Keratinocyte (primary cell): ENCODE measurements at regions not wholly inside any gene's neighbourhood (a gene's known extent, or its start where the extent isn't known, plus 50 kb on each side); places are given as distances from the start of the nearest gene placed in this dataset.

ENCODE experiments used
- DNase-seq: peaks from one replicate; pipeline ENCODE4 v3.0.0-alpha.2; 2011; ENCODE audit warnings: low read depth, missing footprints, low spot score
- FAIRE-seq: peaks from 2 replicates; lab custom pipeline; 2011; peaks lifted over from hg19 to GRCh38; lab: Jason Lieb, UNC
- H2AFZ ChIP-seq: 2 replicates; pipeline ENCODE4 v1.6.0; 2012; ENCODE audit warnings: low read length, control low read depth, inconsistent platforms; ENCODE audit not compliant: control insufficient read depth
- H3K27ac ChIP-seq: 2 replicates; pipeline ENCODE4 v1.5.1; 2011; ENCODE audit warnings: low read length; ENCODE audit not compliant: control insufficient read depth, insufficient read depth
- H3K27me3 ChIP-seq: 3 replicates; pipeline ENCODE4 v1.6.0; 2011; ENCODE audit warnings: low read length; ENCODE audit not compliant: control insufficient read depth, insufficient read depth; ENCODE audit errors: extremely low read depth
- H3K36me3 ChIP-seq, 2 experiments: 2 replicates in 1 of 2; 3 replicates in 1 of 2; pipeline ENCODE4 v1.5.1; 2011; ENCODE audit warnings: low read length in 2 of 2, mild to moderate bottlenecking in 1 of 2; ENCODE audit not compliant: control insufficient read depth in 2 of 2, insufficient read depth in 2 of 2; ENCODE audit errors: extremely low read depth in 1 of 2
- H3K4me1 ChIP-seq: 3 replicates; pipeline ENCODE4 v1.5.1; 2011; ENCODE audit warnings: low read length; ENCODE audit not compliant: control insufficient read depth, insufficient read depth; ENCODE audit errors: extremely low read depth
- H3K4me2 ChIP-seq: 3 replicates; pipeline ENCODE4 v1.6.0; 2011; ENCODE audit warnings: low read depth, low read length; ENCODE audit not compliant: control insufficient read depth, insufficient read depth; ENCODE audit errors: extremely low read depth
- H3K4me3 ChIP-seq, 3 experiments: fragments of 200-600 bp in 1 of 3; sonication (generic) in 1 of 3; 2 replicates in 2 of 3; 3 replicates in 1 of 3; pipeline ENCODE4 v1.5.1; 2011 to 2016; ENCODE audit warnings: low read length in 3 of 3, mild to moderate bottlenecking in 3 of 3, control low read depth in 2 of 3, inconsistent platforms in 1 of 3, low read depth in 1 of 3, mixed read lengths in 1 of 3, mixed run types in 1 of 3, moderate library complexity in 1 of 3; ENCODE audit not compliant: control insufficient read depth in 2 of 3, insufficient read depth in 2 of 3; ENCODE audit errors: extremely low read depth in 1 of 3
- H3K79me2 ChIP-seq: 2 replicates; pipeline ENCODE4 v1.6.0; 2012; ENCODE audit warnings: low read length; ENCODE audit not compliant: control insufficient read depth, insufficient read depth
- H3K9ac ChIP-seq: 3 replicates; pipeline ENCODE4 v1.6.0; 2011; ENCODE audit warnings: low read length; ENCODE audit not compliant: control insufficient read depth, insufficient read depth; ENCODE audit errors: extremely low read depth
- H3K9me1 ChIP-seq: 3 replicates; pipeline ENCODE4 v1.6.0; 2011; ENCODE audit warnings: low read length; ENCODE audit not compliant: control insufficient read depth, insufficient read depth; ENCODE audit errors: extremely low read depth
- H3K9me3 ChIP-seq: 2 replicates; pipeline ENCODE4 v1.5.1; 2012; ENCODE audit warnings: low read depth, low read length; ENCODE audit not compliant: control insufficient read depth
- H4K20me1 ChIP-seq: 3 replicates; pipeline ENCODE4 v1.6.0; 2011; ENCODE audit warnings: low read length; ENCODE audit not compliant: control insufficient read depth, insufficient read depth; ENCODE audit errors: extremely low read depth
- EZH2 ChIP-seq: IDR thresholded peaks from one replicate; pipeline ENCODE4 v1.6.1; 2012; ENCODE audit warnings: inconsistent platforms, mild to moderate bottlenecking, low read length, moderate library complexity
- dilution Hi-C: fragments of 300-500 bp; cut with MboI; formaldehyde crosslinking; loops from one replicate; pipeline ENCODE4 v1.7.0; 2020; ENCODE audit warnings: low sequenced_read_pairs; ENCODE audit not compliant: extremely low pct_ligation_motif_present
- TF ChIP-seq, protein P1 (sequence below), 3 experiments: IDR thresholded peaks in 1 of 3; conservative IDR thresholded peaks in 1 of 3; optimal IDR thresholded peaks in 1 of 3; 2 replicates in 2 of 3; 3 replicates in 1 of 3; pipeline versions ENCODE3 to v1.5.1; 2011; ENCODE audit warnings: low read length in 3 of 3, mild to moderate bottlenecking in 3 of 3, moderate library complexity in 2 of 3, control low read depth in 1 of 3, inconsistent platforms in 1 of 3; ENCODE audit not compliant: insufficient read depth in 2 of 3; ENCODE audit errors: extremely low read depth in 1 of 3

- no peak overlapping the region for H2AFZ ChIP-seq
- H3K9me3 ChIP-seq, result no peaks in the 10 kb centered on the region
- no peaks in the 10 kb centered on the region for H4K20me1 ChIP-seq
- peaks cover 31% of the 10 kb centered on the region for H3K27me3 ChIP-seq
- dilution Hi-C loops, result no loop called here
- H3K36me3 ChIP-seq, result no peaks in the 10 kb centered on the region
- DNase-seq (no peak), FAIRE-seq (no peak)
- no peaks in the 10 kb centered on the region for H3K4me1 ChIP-seq
- H3K79me2 ChIP-seq, result no peaks in the 10 kb centered on the region
- no peak overlapping the region for H3K9ac ChIP-seq
- H3K4me2 ChIP-seq, result no peak overlapping the region
- H3K9me1 ChIP-seq, result no peaks in the 10 kb centered on the region
- TF ChIP-seq, protein P1, sequence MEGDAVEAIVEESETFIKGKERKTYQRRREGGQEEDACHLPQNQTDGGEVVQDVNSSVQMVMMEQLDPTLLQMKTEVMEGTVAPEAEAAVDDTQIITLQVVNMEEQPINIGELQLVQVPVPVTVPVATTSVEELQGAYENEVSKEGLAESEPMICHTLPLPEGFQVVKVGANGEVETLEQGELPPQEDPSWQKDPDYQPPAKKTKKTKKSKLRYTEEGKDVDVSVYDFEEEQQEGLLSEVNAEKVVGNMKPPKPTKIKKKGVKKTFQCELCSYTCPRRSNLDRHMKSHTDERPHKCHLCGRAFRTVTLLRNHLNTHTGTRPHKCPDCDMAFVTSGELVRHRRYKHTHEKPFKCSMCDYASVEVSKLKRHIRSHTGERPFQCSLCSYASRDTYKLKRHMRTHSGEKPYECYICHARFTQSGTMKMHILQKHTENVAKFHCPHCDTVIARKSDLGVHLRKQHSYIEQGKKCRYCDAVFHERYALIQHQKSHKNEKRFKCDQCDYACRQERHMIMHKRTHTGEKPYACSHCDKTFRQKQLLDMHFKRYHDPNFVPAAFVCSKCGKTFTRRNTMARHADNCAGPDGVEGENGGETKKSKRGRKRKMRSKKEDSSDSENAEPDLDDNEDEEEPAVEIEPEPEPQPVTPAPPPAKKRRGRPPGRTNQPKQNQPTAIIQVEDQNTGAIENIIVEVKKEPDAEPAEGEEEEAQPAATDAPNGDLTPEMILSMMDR (optimal IDR thresholded peaks at IDR 0.05 in 1 of 3, IDR thresholded peaks at IDR 0.05 in 1 of 3, conservative IDR thresholded peaks at IDR 0.05 in 1 of 3; ENCODE audit: extremely low read depth in 1 of 3, insufficient read depth in 2 of 3, low read length in 3 of 3), result no peak
- TF ChIP-seq EZH2, result no peak
- H3K4me3 ChIP-seq, result no peak overlapping the region
- no peak overlapping the region for H3K27ac ChIP-seq
These were observed 160.0 kb upstream of the TLE3 start for GRCh38 chr15:70257573-70258248.

DNA sequence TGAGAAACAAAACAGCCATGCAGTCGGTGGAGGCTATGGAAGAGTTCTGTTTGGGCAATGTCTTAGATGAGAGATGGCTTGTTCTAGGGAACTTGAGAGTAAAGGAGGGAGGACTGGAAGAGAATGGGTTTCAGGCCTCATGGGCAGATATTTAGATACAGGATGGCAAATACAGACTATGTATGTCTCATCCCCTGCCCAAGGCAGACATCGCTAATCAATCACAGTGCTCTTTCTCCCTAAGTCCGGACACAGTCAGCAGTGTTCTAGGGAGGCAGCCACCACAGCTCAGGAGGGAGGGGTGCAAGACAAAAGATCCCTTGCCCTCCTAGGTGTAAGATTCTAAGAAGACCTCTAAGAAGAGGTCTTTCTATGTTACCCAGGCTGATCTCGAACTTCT lies 159.3 kb upstream of the TLE3 start:
- FAIRE-seq (no peak), DNase-seq (no peak)
- H3K9me1 ChIP-seq, result no peaks in the 10 kb centered on the region
- no peak overlapping the region for H3K9ac ChIP-seq
- peaks cover 31% of the 10 kb centered on the region for H3K27me3 ChIP-seq
- no peaks in the 10 kb centered on the region for H4K20me1 ChIP-seq
- H3K79me2 ChIP-seq, result no peaks in the 10 kb centered on the region
- H3K27ac ChIP-seq, result no peak overlapping the region
- no peak overlapping the region for H2AFZ ChIP-seq
- no peak overlapping the region for H3K4me2 ChIP-seq
- dilution Hi-C loops, result no loop called here
- H3K9me3 ChIP-seq, result no peaks in the 10 kb centered on the region
- no peaks in the 10 kb centered on the region for H3K36me3 ChIP-seq
- no peak for TF ChIP-seq EZH2
- TF ChIP-seq, protein P1 (optimal IDR thresholded peaks at IDR 0.05 in 1 of 3, IDR thresholded peaks at IDR 0.05 in 1 of 3, conservative IDR thresholded peaks at IDR 0.05 in 1 of 3; ENCODE audit: extremely low read depth in 1 of 3, insufficient read depth in 2 of 3, low read length in 3 of 3), result no peak
- peaks cover 6% of the 10 kb centered on the region for H3K4me1 ChIP-seq
- H3K4me3 ChIP-seq, result no peak overlapping the region
